ENCODE measurements at regions not wholly inside any gene's neighbourhood (a gene's known extent, or its start where the extent isn't known, plus 50 kb on each side); places are given as distances from the start of the nearest gene placed in this dataset.

DNA sequence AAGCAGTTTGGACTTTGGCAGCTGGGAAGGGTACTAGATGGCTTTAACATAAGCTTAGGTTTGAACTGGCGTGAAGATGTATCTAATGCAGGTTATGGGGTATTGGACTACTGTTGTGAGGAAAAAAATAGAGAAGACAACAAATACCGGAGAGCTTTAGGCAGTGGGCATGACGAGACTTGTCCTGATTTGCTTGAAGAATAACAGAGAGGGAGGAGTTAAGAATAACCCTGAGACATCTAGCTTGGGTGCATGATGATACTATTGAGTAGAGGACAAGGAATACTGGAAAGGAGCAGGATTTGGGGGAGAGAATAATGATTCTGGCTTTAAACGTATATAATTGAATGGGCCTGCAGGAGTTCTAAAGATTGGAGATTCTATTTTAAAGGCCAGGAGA lies 249.5 kb upstream of the AZI2 start:
- Histone ChIP-seq H4K20me1 (ENCODE audit: insufficient read depth, low read length) (no peaks in the 10 kb centered on the region), H2AFZ (ENCODE audit: low read length) (no peak overlapping the region), H3K9ac (ENCODE audit: low read length) (no peak overlapping the region), H3K27me3 (ENCODE audit: insufficient read depth, low read length) (no peaks in the 10 kb centered on the region), H3K4me3 (ENCODE audit: low read depth, low read length, poor library complexity, severe bottlenecking) (no peak overlapping the region), H3K27ac (ENCODE audit: low read depth, low read length, poor library complexity, severe bottlenecking) (no peak overlapping the region), H3K9me3 (ENCODE audit: low read length) (no peaks in the 10 kb centered on the region), H3K4me1 (ENCODE audit: insufficient read depth, low read length, severe bottlenecking) (no peaks in the 10 kb centered on the region), H3K79me2 (ENCODE audit: insufficient read depth, low read length) (no peaks in the 10 kb centered on the region), H3K4me2 (ENCODE audit: low read length) (no peak overlapping the region), H3K36me3 (ENCODE audit: insufficient read depth, low read length) (no peaks in the 10 kb centered on the region), H3F3A (ENCODE audit: insufficient read depth, low read length) (no peaks in the 10 kb centered on the region), H3K9me2 (ENCODE audit: low read depth, low read length) (no peaks in the 10 kb centered on the region)
- TF ChIP-seq EZH2 (IDR thresholded peaks at IDR 0.05; ENCODE audit: borderline replicate concordance, low read length) = no peak
- TF ChIP-seq, protein P1, sequence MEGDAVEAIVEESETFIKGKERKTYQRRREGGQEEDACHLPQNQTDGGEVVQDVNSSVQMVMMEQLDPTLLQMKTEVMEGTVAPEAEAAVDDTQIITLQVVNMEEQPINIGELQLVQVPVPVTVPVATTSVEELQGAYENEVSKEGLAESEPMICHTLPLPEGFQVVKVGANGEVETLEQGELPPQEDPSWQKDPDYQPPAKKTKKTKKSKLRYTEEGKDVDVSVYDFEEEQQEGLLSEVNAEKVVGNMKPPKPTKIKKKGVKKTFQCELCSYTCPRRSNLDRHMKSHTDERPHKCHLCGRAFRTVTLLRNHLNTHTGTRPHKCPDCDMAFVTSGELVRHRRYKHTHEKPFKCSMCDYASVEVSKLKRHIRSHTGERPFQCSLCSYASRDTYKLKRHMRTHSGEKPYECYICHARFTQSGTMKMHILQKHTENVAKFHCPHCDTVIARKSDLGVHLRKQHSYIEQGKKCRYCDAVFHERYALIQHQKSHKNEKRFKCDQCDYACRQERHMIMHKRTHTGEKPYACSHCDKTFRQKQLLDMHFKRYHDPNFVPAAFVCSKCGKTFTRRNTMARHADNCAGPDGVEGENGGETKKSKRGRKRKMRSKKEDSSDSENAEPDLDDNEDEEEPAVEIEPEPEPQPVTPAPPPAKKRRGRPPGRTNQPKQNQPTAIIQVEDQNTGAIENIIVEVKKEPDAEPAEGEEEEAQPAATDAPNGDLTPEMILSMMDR (IDR thresholded peaks at IDR 0.05; ENCODE audit: low read length) = no peak

DNA sequence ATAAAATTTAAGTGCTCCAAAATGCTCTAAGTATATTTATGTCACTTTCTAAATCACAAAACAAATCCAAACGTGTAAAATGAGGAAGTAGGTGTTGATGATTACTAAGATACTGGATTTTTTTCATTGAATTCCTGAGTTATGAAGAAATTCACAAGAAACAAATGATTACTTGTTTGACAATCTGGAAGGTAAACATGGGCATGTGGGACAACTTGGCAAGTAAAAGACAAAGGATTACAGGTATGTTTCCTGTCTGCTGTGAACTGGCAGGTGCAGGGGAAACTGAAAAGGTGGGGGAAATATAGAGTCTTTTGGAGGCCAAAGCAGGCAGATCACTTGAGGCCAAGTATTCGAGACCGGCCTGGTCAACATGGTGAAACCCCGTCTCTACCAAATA lies 252.7 kb upstream of the AZI2 start:
- H3K36me3 ChIP-seq (ENCODE audit: insufficient read depth, low read length) = no peaks in the 10 kb centered on the region
- TF ChIP-seq, protein P1 (IDR thresholded peaks at IDR 0.05; ENCODE audit: low read length) = no peak
- no peak for TF ChIP-seq EZH2 (IDR thresholded peaks at IDR 0.05; ENCODE audit: borderline replicate concordance, low read length)
- H3K9me2 ChIP-seq (ENCODE audit: low read depth, low read length) = no peaks in the 10 kb centered on the region
- H2AFZ ChIP-seq (ENCODE audit: low read length) = no peak overlapping the region
- no peak overlapping the region for H3K9ac ChIP-seq (ENCODE audit: low read length)
- no peak overlapping the region for H3K4me2 ChIP-seq (ENCODE audit: low read length)
- H3K4me3 ChIP-seq (ENCODE audit: low read depth, low read length, poor library complexity, severe bottlenecking) = no peak overlapping the region
- H4K20me1 ChIP-seq (ENCODE audit: insufficient read depth, low read length) = no peaks in the 10 kb centered on the region
- H3K27ac ChIP-seq (ENCODE audit: low read depth, low read length, poor library complexity, severe bottlenecking) = no peak overlapping the region
- H3K9me3 ChIP-seq (ENCODE audit: low read length) = no peaks in the 10 kb centered on the region
- no peaks in the 10 kb centered on the region for H3F3A ChIP-seq (ENCODE audit: insufficient read depth, low read length)
- H3K4me1 ChIP-seq (ENCODE audit: insufficient read depth, low read length, severe bottlenecking) = no peaks in the 10 kb centered on the region
- no peaks in the 10 kb centered on the region for H3K27me3 ChIP-seq (ENCODE audit: insufficient read depth, low read length)
- H3K79me2 ChIP-seq (ENCODE audit: insufficient read depth, low read length) = no peaks in the 10 kb centered on the region

DNA sequence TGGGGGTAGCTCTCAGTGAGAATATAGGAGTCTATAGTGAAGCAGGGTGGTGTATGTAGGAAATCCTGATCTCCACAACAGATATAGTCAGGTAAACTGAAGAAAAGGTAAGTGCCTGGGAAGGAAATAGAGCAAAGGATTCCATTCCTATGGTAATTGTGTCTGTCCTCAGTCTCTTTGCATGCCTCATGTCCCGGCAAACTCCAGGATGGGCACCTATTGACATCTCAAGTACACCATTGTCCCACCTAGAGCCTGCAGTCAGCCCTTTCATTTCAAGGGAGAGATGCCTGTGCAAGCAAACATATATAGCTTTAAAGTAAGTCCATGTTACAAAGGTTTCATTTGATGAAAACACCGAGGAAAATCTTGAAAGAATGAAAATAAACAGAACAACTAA lies 257.7 kb upstream of the AZI2 start:
- Histone ChIP-seq H4K20me1 (ENCODE audit: insufficient read depth, low read length) (no peaks in the 10 kb centered on the region), H3F3A (ENCODE audit: insufficient read depth, low read length) (no peaks in the 10 kb centered on the region), H3K27ac (ENCODE audit: low read depth, low read length, poor library complexity, severe bottlenecking) (no peak overlapping the region), H3K36me3 (ENCODE audit: insufficient read depth, low read length) (no peaks in the 10 kb centered on the region), H3K4me3 (ENCODE audit: low read depth, low read length, poor library complexity, severe bottlenecking) (no peak overlapping the region), H2AFZ (ENCODE audit: low read length) (no peak overlapping the region), H3K9me3 (ENCODE audit: low read length) (no peaks in the 10 kb centered on the region), H3K79me2 (ENCODE audit: insufficient read depth, low read length) (no peaks in the 10 kb centered on the region), H3K27me3 (ENCODE audit: insufficient read depth, low read length) (no peaks in the 10 kb centered on the region), H3K4me2 (ENCODE audit: low read length) (no peak overlapping the region), H3K4me1 (ENCODE audit: insufficient read depth, low read length, severe bottlenecking) (no peaks in the 10 kb centered on the region), H3K9ac (ENCODE audit: low read length) (no peak overlapping the region), H3K9me2 (ENCODE audit: low read depth, low read length) (no peaks in the 10 kb centered on the region)
- TF ChIP-seq EZH2 (IDR thresholded peaks at IDR 0.05; ENCODE audit: borderline replicate concordance, low read length) = no peak
- TF ChIP-seq, protein P1 (IDR thresholded peaks at IDR 0.05; ENCODE audit: low read length) = no peak
